HG03103 (cell line): ENCODE measurements at regions not wholly inside any gene's neighbourhood (a gene's known extent, or its start where the extent isn't known, plus 50 kb on each side); places are given as distances from the start of the nearest gene placed in this dataset.

Source experiments
- ATAC-seq: cut with Tn5 transposase; IDR thresholded peaks from one replicate; pipeline ENCODE4 v1.9.1; 2021; ENCODE audit warnings: low read depth; ENCODE audit not compliant: unreplicated experiment

DNA sequence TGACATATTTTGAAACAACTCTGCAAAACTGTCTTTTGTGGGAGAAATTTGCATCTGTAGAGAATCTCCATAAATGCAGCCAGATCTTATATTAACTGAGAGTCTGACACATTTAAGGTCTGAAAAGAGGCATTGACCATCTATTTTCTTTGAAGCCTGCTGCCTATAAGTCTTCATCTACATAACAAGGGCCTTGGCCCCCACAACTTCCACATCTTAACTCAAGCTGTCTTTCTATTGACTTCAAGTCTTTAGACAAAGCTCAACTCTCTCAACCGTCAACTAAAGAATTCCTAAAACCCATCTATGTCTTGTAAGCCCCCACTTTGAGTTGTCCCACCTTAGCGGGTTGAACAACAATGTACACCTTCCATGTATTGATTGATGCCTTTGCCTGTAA, 72.4 kb upstream of the ADCY1 start:
- no peak for ATAC-seq

DNA sequence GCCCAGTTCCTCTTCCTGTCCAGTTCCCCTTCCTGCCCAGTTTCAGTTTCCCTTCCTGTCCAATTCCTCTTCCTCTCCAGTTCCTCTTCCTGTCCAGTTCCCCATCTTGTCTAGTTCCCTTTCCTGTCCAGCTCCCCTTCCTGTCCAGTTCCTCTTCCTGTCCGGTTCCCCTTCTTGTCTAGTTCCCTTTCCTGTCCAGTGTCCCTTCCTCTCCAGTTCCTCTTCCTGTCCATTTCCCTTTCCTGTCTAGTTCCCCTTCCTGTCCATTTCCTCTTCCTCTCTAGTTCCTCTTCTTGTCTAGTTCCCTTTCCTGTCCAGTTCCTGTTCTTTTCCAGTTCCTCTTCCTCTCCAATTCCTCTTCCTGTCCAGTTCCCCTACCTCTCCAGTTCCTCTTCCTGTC, 68.1 kb upstream of the ADCY1 start:
- ATAC-seq: no peak

DNA sequence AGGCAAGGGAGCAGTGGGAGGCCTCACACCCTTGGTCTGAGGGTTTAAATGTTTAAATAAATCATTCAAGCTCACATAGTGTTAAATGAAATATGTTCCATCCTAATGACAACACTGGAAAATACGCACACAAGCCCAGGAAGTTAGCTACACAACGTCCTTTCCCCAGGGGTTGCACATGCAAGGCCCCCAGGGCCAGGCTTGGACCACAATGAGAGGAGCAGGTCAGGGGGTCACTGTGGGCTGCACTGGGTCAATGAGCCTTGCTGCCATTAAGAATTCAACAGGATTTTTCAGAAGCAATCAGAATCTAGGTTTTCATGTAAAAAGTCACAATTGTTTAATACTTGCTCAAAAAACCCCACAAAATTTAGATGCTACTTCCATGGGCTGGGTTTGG, 64.9 kb upstream of the ADCY1 start:
- no peak for ATAC-seq

DNA sequence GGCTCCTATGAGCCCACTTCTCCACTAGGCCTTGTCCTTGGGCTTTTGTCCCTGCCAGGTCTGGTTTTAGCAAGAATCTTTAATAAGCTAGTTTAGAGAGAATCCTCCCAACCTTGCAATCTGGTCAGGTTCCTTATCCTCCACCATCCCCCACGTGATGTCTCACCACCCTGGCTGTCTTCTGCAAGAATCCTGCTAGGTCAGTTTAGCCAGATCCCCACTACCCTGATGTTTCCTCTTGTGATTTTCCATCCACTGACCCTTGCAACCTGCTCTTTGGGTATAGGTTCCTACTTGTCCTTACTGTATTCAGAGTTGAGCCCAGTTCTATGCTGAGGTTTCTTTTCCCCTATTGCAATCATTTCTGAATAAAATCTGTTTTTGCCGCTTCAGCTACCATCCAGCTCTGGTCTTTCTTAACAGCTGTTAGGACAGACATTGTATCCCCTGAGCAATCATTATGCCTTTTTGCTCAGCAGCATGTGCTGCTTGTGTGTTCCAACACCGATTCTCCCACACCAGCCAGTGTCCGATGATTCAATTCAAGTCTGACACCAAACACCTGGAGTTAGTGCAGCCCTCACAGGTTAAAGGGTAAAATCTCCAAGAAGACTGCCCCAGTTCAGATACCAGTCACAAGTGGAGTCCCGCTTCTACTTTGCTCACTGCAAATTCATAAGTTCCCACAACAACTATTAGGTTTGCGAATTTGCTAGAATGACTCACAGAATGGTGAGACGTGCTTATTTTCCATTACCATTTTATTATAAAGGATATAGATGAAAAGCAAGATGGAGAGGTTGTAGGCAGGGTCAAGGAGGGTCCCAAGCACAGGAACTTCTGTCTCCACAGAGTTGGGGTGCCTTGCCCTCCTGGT, 62.2 kb upstream of the ADCY1 start:
- ATAC-seq: no peak

DNA sequence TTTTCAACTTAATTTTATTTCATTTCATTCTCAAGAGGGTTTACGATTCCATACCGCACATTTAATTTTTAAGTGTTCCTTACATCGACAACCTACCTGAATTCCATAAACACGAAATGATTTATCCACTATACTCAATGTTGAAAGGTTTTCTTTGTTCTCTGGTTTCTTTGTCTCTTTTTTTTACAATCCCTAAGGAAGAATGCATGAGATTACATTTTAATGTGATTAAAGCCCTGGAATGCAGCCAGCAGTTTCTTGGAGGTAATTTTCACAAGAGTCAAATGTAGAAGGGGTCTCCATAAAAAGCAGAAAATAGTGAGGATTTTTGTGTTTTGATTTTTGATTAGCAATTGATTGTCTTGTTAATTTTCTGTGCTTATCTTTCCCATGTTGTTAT, 59.2 kb upstream of the ADCY1 start:
- no peak for ATAC-seq

DNA sequence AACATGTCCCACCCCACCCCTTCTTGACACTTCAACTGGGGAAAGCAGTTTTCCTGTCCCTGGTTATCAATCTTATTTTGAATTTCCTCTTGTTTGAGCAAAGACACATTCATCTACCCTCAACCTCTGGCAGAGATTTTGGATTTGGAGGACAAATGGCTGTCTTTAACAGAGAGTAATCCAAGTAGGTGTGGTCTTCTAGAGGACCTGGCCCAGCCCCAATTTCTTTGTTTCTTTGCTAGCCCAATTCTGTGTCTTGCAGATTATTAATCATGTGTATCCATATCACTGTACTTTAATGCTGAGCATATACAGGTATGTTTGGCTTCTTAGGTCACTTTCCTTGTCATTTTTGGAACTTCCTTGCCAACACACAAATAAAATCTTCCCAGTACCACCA, 58.8 kb upstream of the ADCY1 start:
- ATAC-seq: no peak
